T-helper 1 cell treated with Interleukin-12 subunit alpha and Interleukin-12 subunit beta and Interleukin-4 antibody, amounts not matched to agents 30 μg/mL and 1 μg/mL, for 36 hours (primary cell): ENCODE measurements at regions not wholly inside any gene's neighbourhood (a gene's known extent, or its start where the extent isn't known, plus 50 kb on each side); places are given as distances from the start of the nearest gene placed in this dataset.
"Not testable (repeated sequence)": the region's sequence is repeated elsewhere in the genome, so short reads cannot be mapped to it uniquely, and the experiment has no call there.

Experiments used
- H3K27ac Mint-ChIP-seq: one replicate; pipeline ENCODE4 v1.8.0; 2021; ENCODE audit warnings: mild to moderate bottlenecking, mixed read lengths
- H3K27me3 Mint-ChIP-seq: one replicate; pipeline ENCODE4 v1.8.0; 2021; ENCODE audit warnings: low read depth, mixed read lengths
- H3K36me3 Mint-ChIP-seq: one replicate; pipeline ENCODE4 v1.8.0; 2021; ENCODE audit warnings: low read depth, mixed read lengths
- H3K4me1 Mint-ChIP-seq: one replicate; pipeline ENCODE4 v1.8.0; 2021; ENCODE audit warnings: low read depth, mixed read lengths
- H3K4me3 Mint-ChIP-seq: one replicate; pipeline ENCODE4 v1.8.0; 2021; ENCODE audit warnings: mild to moderate bottlenecking, moderate library complexity, mixed read lengths
- H3K9me3 Mint-ChIP-seq: one replicate; pipeline ENCODE4 v1.8.0; 2021; ENCODE audit warnings: mixed read lengths

DNA sequence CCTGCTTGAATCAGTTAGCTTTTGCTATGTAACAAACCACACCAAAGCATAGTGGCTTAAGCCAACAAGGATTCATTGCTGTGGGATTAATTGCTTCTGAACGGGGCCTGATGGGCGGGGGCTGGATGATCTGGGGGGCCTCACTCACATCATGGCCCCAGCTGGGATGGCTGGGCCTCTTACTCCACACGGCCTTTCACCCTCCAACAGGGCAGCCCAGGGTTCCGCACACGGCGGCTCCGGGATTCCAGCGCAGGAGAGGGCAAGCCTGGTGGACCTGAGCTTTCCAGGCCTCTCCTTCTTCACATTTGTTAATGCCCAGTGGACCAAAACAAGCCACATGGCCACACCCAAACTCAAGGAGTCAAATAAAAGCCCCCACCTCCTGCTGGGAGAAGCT lies 86.3 kb upstream of the PHLPP1 start:
- Mint-ChIP-seq H3K27ac (no peak overlapping the region), H3K36me3 (no peaks in the 10 kb centered on the region), H3K27me3 (peaks cover 8% of the 10 kb centered on the region), H3K4me3 (no peak overlapping the region), H3K4me1 (peaks cover 2% of the 10 kb centered on the region), H3K9me3 (no peaks in the 10 kb centered on the region)

DNA sequence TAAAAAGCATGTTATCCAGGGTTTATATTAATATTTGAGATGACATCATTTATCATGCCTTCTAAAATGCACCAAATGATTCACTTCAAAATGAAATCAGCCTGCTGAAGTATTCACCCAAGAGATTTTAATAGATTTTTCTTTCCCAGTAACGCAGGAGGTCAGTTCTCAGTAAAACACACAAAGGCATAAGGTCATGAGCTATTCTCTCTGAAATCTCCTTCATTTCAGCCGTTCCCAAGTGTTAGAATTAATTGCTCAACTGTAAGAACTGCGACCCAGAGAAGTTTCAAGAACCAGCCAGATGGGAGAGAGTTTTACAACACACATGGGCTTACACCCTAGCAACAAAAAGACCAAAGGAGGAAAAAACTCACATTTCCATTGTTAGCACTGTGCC lies 84.2 kb upstream of the PHLPP1 start:
- H3K9me3 Mint-ChIP-seq = no peaks in the 10 kb centered on the region
- H3K4me1 Mint-ChIP-seq = peaks cover 4% of the 10 kb centered on the region
- no peak overlapping the region for H3K4me3 Mint-ChIP-seq
- H3K27ac Mint-ChIP-seq = no peak overlapping the region
- H3K36me3 Mint-ChIP-seq = no peaks in the 10 kb centered on the region
- peaks cover 15% of the 10 kb centered on the region for H3K27me3 Mint-ChIP-seq

DNA sequence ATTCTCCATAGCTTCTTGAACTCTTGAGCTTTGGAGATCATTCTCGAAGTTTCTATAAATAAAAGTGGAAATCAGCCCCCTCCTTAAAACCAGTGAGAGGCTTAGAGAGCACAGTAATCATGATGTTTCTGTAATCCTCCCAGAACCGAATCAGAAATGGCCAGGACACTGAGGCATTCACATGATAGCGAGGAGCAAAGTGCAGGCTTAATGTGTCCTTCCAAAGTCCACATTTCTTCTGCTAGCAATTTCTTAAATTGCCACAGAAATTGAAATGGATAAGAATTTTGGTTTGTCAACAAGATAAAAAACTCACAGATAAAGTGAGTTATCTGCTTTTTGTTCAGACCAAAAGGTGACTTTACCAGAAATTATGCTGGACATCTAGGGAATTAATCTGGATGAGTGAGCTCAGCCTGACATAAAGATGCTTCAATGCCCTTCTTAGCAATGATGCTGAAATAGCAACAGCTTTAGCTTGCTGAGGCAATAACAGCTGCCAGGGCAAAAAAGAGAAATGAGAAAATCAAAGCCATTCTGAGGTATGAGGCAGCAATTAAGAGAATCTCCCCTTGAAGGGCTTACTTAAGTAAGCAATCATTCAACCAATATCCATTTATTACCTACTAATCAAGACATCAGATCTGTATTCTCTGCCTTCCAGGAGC lies 82.4 kb upstream of the PHLPP1 start:
- Mint-ChIP-seq H3K9me3 (no peaks in the 10 kb centered on the region), H3K27me3 (peaks cover 15% of the 10 kb centered on the region), H3K27ac (no peak overlapping the region), H3K4me1 (peaks cover 7% of the 10 kb centered on the region), H3K36me3 (no peaks in the 10 kb centered on the region), H3K4me3 (no peak overlapping the region)

DNA sequence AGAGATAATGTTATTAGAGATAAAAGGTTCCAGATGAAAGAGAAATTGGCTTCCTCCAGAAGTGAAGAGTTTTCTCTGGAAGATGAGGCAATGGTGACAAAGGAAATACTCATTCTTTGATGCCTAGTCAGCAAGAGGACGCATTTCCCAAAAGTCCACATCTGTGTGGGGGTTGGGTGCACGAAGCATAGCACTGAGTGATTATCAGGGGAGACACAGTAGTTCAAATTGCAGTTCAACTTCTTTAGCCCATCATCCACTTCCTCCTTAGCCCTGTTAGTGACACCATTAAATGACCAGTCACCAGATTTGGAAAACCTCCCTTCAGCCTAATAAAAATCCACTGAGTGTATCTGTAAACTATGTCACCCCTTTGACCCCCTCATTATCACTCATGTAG lies 80.9 kb upstream of the PHLPP1 start:
- peaks cover 2% of the 10 kb centered on the region for H3K36me3 Mint-ChIP-seq
- peaks cover 14% of the 10 kb centered on the region for H3K4me1 Mint-ChIP-seq
- no peak overlapping the region for H3K27ac Mint-ChIP-seq
- no peak overlapping the region for H3K4me3 Mint-ChIP-seq
- H3K9me3 Mint-ChIP-seq = no peaks in the 10 kb centered on the region
- peaks cover 15% of the 10 kb centered on the region for H3K27me3 Mint-ChIP-seq

DNA sequence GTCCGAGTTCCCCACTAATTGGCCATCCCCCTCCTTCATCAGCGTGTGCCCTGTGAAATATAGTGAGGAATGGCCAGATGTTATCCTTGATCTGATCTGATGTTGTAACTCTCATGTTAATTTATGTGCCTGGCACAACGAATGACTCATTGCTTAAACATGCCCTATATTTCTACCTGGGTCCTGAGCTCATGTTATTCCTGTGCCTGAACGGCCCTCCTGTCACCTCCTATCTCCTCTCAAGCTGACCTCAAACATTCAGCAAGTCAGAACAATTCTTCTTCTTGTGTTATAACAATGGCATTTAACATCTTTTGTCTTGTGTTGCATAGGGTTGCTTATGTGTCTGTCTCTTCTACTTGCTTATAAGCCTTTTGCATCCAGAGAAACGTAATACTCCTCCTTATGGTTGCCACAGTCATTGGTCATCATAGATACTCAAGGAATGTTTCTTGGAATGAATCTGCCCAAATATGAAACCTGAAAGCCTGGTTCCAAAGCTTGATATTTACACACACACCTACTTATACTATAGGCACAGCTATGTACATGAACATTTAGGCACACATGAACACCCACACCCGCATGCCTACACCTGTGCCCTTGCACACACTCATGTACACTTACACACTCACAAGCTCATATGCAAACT lies 80.2 kb upstream of the PHLPP1 start:
- Mint-ChIP-seq H3K27me3 (peaks cover 15% of the 10 kb centered on the region), H3K4me1 (peaks cover 14% of the 10 kb centered on the region), H3K9me3 (no peaks in the 10 kb centered on the region), H3K4me3 (no peak overlapping the region), H3K27ac (no peak overlapping the region), H3K36me3 (peaks cover 2% of the 10 kb centered on the region)

DNA sequence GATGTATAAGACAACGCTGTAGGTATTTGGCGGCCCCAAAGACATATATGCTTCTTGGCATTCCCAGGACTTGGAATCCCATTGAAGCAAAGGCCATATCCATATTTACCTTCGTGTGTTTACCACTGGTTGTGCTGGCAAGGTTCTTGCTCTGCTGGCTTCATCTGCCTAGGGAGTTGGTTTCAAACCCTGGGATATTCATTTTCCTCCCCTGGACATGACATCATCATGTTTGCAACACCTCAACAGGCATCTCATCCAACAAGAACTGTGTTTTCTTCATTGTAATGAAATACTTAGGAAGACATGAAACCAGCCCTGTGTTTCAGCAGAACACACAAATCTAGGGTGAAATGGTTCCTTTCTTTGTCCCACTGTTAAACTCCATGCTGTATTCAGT lies 77.9 kb upstream of the PHLPP1 start:
- peaks cover 10% of the 10 kb centered on the region for H3K27me3 Mint-ChIP-seq
- no peaks in the 10 kb centered on the region for H3K9me3 Mint-ChIP-seq
- H3K4me3 Mint-ChIP-seq = no peak overlapping the region
- peaks cover 14% of the 10 kb centered on the region for H3K4me1 Mint-ChIP-seq
- peak overlapping the region; percentile 28 for H3K27ac Mint-ChIP-seq
- H3K36me3 Mint-ChIP-seq = peaks cover 2% of the 10 kb centered on the region

DNA sequence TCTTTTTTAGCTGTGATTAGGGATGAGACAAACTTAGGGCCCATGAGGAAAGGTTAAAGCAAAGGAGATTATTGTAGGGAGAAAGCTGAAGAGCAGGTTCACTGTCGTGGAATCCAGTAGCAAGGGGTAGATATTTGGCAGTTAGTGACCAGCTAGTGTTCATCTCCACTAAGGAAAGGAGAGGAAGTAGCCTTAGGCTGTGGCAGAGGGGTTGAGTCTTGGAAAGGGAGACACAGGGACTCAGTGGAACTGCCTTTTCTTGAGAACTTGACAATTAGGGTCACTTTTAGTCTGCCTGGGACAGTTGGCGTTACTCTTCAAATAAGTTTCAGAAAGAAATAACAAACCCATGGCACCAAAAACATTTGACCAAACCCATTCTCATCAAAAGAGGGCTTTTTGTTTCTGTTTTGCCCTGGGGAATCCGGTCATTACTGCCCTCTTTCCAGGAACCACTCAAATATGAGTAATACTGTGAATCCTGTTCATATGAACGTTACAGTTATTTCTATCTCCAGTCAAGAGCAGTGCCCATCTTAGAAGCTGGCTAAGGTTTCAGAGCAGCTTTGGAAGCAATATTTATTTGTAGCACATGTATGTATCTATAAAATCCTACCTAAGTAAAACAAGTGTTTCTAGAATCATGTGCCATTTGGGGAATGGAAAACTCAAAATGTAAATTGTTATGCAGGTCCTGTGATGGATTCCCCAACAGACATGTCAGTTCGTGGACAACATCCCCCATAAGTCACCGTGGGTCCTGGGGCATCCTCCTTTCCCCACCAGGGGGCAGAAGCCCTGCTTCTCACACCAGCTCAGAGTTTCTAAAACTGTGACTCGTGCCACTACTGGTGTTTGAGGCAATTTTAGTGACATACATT lies 77.3 kb upstream of the PHLPP1 start:
- Mint-ChIP-seq H3K36me3 (peaks cover 2% of the 10 kb centered on the region), H3K9me3 (no peaks in the 10 kb centered on the region), H3K27ac (peak overlapping the region; percentile 67), H3K4me1 (peaks cover 14% of the 10 kb centered on the region), H3K4me3 (peak overlapping the region; percentile 40), H3K27me3 (peaks cover 10% of the 10 kb centered on the region)

DNA sequence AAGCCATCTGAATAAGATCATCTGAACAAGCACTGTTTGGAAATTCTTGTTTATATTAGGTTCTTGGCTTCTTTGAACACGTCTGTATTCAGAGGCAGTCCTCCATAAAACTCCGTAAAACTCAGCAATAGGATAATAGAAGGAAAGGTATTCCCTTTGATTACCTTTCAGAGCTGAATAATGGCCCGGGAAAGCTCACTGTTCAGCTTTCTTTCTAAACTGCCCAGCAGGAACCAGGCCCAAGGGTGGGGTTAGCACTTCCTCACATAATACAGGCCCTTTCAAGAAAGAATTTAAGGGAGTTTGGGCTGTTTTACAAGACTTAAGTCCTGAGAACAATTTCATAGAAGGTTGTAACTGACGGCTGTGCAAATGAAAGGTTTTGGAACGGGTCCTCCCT lies 72.2 kb upstream of the PHLPP1 start:
- peaks cover 7% of the 10 kb centered on the region for H3K4me1 Mint-ChIP-seq
- H3K4me3 Mint-ChIP-seq = no peak overlapping the region
- peaks cover 5% of the 10 kb centered on the region for H3K27me3 Mint-ChIP-seq
- H3K27ac Mint-ChIP-seq = no peak overlapping the region
- no peaks in the 10 kb centered on the region for H3K9me3 Mint-ChIP-seq
- H3K36me3 Mint-ChIP-seq = peaks cover 2% of the 10 kb centered on the region

DNA sequence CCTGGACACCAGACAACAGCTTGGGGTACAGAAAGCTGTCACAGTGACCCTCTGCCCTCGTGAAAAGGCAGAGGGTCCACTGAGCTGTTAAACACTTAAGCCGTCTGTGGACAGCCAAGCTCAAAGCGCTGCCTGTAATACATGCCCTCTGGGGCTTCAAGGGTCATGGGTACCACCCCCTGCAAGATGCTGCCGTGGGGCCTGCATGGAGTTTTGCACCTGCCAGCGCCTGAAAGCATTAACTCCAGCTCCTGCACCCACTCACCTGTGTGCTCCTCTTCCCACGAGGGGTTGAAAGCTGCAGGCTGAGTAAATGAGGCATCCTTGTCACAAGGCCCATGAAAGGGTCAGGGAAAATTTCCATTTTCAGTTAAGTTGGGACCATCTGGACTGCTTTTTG lies 70.6 kb upstream of the PHLPP1 start:
- H3K36me3 Mint-ChIP-seq = no peaks in the 10 kb centered on the region
- no peaks in the 10 kb centered on the region for H3K4me1 Mint-ChIP-seq
- peaks cover 14% of the 10 kb centered on the region for H3K27me3 Mint-ChIP-seq
- no peaks in the 10 kb centered on the region for H3K9me3 Mint-ChIP-seq
- H3K4me3 Mint-ChIP-seq = no peak overlapping the region
- H3K27ac Mint-ChIP-seq = no peak overlapping the region

DNA sequence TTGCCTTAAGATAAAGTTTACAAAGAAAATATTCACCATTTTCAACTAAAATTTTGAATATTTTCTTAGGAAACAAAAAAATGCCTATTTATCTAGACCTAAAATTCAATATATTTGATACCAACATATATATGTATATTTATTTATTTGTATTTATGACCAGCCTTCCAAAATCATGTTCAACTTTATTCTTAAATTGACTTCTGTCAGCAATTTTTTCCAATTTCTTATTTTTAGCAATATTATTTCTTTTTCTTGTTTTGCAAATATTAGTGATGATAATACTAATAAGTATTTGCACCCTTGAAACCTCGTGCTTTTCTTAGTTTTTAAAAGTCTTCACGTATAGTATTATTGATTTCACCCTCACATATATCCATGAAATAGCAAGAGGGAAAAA lies 68.2 kb upstream of the PHLPP1 start:
- H3K4me1 Mint-ChIP-seq = no peaks in the 10 kb centered on the region
- peaks cover 14% of the 10 kb centered on the region for H3K27me3 Mint-ChIP-seq
- H3K9me3 Mint-ChIP-seq = no peaks in the 10 kb centered on the region
- H3K27ac Mint-ChIP-seq = no peak overlapping the region
- H3K4me3 Mint-ChIP-seq = no peak overlapping the region
- H3K36me3 Mint-ChIP-seq = no peaks in the 10 kb centered on the region

DNA sequence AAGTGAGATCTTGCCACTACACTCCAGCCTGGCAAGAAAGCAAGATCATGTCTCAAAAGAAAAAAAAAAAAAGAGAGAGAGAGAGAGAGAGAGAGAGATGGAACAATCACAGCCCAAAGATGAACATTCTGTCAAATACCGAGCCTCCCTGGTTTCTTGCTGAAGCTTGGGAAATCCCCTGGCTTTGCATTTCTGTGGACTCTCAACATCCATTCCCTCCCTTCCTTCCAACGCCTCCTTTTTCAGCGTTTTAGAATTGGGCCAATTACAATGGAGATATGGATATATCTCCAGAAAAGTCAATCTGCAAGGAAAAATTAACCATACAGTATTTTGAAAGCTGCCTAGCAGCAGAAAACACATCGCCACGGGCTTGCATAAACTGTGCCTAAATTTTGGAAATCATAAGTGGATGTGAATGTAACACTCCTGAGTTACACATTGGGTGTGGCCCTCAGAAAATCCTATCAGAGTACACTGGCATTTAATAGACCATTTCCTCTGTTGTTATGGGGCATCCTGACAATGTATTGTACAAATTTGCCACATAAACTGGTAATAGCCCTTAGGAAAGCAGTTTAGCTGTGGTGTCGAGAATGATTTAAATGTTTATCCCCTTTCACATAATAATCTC lies 67.2 kb upstream of the PHLPP1 start:
- Mint-ChIP-seq H3K4me1 (no peaks in the 10 kb centered on the region), H3K4me3 (no peak overlapping the region), H3K9me3 (no peaks in the 10 kb centered on the region), H3K27ac (no peak overlapping the region), H3K27me3 (peaks cover 17% of the 10 kb centered on the region), H3K36me3 (no peaks in the 10 kb centered on the region)

DNA sequence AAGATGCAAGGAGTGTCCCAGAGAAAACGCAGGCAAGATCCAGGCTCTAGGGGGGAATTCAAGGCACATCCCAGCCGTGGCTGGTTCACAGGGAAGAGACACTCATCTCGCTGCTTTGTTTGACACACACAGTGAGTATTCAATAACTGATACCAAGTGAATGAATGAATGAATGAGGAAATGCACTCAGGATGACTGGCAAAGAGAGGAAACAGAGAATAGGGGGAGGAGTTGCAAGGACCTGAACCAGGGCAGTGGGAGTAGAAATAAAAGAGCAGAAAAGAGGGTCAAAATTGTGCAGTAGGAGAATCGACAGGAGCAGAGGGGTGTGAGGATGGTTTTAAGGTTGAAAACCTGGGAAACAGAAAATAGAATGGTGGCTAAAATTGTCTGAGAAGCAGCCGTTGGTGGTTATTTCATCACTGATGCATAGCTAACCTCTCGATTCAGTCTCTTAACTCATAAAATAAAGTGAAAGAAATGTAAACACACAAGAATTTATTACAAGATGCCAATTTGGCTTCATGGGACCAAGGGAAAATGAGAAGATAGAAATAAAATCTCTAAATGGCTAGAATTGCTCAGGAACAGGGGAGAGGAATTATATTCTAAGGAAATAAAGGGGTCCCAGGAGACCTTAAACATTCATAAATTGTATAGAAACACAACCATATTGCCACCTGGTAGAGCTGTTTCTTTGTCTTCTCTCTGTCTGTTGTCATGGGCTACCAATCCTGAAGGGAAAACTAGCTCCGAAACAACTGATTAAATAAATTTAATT lies 63.9 kb upstream of the PHLPP1 start:
- no peaks in the 10 kb centered on the region for H3K36me3 Mint-ChIP-seq
- H3K9me3 Mint-ChIP-seq = no peaks in the 10 kb centered on the region
- peaks cover 18% of the 10 kb centered on the region for H3K27me3 Mint-ChIP-seq
- no peak overlapping the region for H3K27ac Mint-ChIP-seq
- H3K4me1 Mint-ChIP-seq = no peaks in the 10 kb centered on the region
- H3K4me3 Mint-ChIP-seq = no peak overlapping the region

DNA sequence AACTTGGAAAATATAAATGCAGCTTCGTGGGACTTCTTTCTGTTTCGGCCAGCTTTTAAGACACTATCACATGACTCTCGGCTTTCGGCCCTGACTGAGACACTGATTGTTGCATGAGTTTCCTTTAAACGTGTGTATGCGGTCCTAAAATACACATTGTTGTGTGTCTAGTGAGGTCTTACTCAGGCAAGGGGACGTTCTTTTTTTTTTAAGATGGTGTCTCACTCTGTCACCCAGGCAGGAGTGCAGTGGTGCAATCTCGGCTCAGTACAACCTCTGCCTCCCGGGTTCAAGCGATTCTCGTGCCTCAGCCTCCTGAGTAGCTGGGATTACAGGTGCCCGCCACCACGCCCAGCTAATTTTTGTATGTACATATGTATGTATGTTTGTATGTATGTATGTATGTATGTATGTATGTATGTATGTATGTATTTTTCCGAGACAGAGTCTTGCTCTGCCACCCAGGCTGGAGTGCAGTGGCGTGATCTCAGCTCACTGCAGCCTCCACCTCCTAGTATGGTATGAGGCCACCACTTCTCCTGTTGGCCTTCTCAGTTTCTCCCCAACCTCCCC lies 63.2 kb upstream of the PHLPP1 start:
- H3K36me3 Mint-ChIP-seq, H3K4me1 Mint-ChIP-seq, H3K9me3 Mint-ChIP-seq, H3K27ac Mint-ChIP-seq, H3K4me3 Mint-ChIP-seq: not testable (repeated sequence)
- H3K27me3 Mint-ChIP-seq = peaks cover 16% of the 10 kb centered on the region
